ENCODE measurements at regions not wholly inside any gene's neighbourhood (a gene's known extent, or its start where the extent isn't known, plus 50 kb on each side); places are given as distances from the start of the nearest gene placed in this dataset.
A peak's percentile ranks its signal among the peaks of the same experiment; 100 is the strongest.

DNA sequence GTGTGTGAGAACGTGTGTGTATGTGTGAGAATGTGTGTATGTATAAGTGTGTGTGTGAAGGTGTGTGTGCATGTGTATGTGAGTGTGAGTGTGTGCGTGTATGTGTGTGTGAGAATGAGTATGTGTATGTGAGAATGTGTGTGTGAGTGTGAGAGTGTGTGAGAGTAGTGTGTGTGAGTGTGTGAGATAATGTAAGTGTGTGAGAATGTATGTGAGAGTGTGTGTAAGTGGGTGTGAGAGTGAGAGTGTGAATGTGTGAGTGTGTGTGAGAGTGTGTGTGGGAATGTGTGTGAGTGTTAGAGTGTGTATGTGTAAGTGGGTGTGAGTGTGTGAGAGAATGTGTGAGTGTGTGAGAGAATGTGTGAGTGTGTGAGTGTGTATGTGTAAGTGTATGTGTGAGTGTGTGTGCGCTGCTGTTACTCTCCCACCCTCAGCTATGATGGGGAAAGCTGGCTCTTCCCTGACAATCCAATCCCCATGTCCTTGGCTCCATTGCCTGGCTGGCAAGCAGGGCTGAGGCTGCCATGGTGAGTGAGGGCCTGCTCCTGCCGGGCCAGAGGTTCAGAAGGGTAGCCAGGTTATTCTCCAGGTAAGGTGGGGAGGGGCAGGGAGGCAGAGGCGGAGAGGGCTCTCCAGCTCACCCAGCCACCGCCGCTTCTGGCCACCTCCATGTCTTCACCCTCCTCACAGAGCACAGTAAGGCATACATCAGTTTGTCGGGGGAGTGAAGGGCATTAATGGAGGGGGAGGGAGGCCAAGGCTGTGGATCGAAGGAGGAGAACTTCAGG, 72.6 kb upstream of the PCBD1 start:
- no peaks in the 10 kb centered on the region for H3K9me3 Mint-ChIP-seq (ENCODE audit: low read depth)
- H3K27ac Mint-ChIP-seq, result no peak overlapping the region
- no peak overlapping the region for H3K4me3 Mint-ChIP-seq
- no peaks in the 10 kb centered on the region for H3K4me1 Mint-ChIP-seq (ENCODE audit: low read depth)
- no peaks in the 10 kb centered on the region for H3K36me3 Mint-ChIP-seq
- peaks cover 6% of the 10 kb centered on the region for H3K27me3 Mint-ChIP-seq

DNA sequence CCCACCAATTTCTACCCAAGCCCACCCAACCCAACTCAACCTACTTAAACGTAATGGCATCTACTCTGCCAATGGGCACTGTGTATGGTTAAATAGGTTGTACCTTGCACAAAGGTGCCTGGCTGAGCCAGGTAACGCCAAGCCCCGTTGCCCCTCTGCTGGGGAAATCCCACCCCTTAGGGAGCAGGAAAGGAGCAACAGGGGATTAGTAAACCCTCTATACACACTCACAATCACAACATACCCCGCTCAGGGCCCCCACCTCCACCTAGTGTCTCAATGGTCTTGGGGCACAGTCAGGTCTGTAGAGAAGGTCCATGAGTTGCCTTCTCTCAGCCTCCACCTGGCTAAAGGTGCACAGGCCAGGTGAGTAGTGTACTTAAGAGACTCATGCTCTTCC, 74.3 kb upstream of the PCBD1 start:
- Mint-ChIP-seq H3K36me3 (no peaks in the 10 kb centered on the region), H3K4me1 (ENCODE audit: low read depth) (no peaks in the 10 kb centered on the region), H3K4me3 (no peak overlapping the region), H3K27ac (no peak overlapping the region), H3K9me3 (ENCODE audit: low read depth) (no peaks in the 10 kb centered on the region), H3K27me3 (peaks cover 3% of the 10 kb centered on the region)

GRCh38 chr10:70963271-70963670, 74.9 kb upstream of the PCBD1 start:
- Mint-ChIP-seq H3K27me3 (peaks cover 3% of the 10 kb centered on the region), H3K36me3 (no peaks in the 10 kb centered on the region), H3K9me3 (ENCODE audit: low read depth) (no peaks in the 10 kb centered on the region), H3K4me1 (ENCODE audit: low read depth) (no peaks in the 10 kb centered on the region), H3K4me3 (no peak overlapping the region), H3K27ac (no peak overlapping the region)

- H3K27me3 Mint-ChIP-seq, result peaks cover 3% of the 10 kb centered on the region
- no peaks in the 10 kb centered on the region for H3K36me3 Mint-ChIP-seq
- no peaks in the 10 kb centered on the region for H3K4me1 Mint-ChIP-seq (ENCODE audit: low read depth)
- H3K27ac Mint-ChIP-seq, result no peak overlapping the region
- H3K4me3 Mint-ChIP-seq, result no peak overlapping the region
- H3K9me3 Mint-ChIP-seq (ENCODE audit: low read depth), result no peaks in the 10 kb centered on the region
Observed at GRCh38 chr10:70964245-70964644, 75.9 kb upstream of the PCBD1 start.

- Mint-ChIP-seq H3K4me1 (ENCODE audit: low read depth) (no peaks in the 10 kb centered on the region), H3K36me3 (no peaks in the 10 kb centered on the region), H3K27me3 (peaks cover 3% of the 10 kb centered on the region), H3K27ac (no peak overlapping the region), H3K9me3 (ENCODE audit: low read depth) (no peaks in the 10 kb centered on the region), H3K4me3 (no peak overlapping the region)
Observed at GRCh38 chr10:70964881-70965280, 76.5 kb upstream of the PCBD1 start.

DNA sequence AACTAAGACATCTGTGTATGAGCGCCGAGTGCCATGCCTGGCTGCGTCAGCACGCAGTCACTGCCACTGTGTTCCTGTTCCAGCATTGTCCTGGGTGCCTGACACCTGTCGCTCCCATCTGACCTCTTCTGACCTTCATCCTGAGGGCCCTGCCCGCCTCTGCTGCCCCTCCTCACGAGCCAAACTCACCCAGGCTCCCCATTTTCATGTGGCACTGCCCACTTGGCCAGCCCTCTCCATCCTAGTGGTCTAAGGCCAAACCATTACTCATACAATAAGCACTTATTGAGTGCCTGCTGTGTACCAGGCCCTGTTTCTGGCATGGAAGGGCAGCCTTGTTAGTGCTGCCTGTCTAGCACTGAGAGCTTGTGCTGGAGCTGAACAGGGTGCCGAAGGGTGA, 77.2 kb upstream of the PCBD1 start:
- H3K36me3 Mint-ChIP-seq, result peaks cover under 1% of the 10 kb centered on the region
- peaks cover under 1% of the 10 kb centered on the region for H3K9me3 Mint-ChIP-seq (ENCODE audit: low read depth)

GRCh38 chr10:70966646-70967553, 78.5 kb upstream of the PCBD1 start:
- Mint-ChIP-seq H3K36me3 (peaks cover 2% of the 10 kb centered on the region), H3K27ac (no peak overlapping the region), H3K27me3 (peaks cover 6% of the 10 kb centered on the region), H3K4me1 (ENCODE audit: low read depth) (no peaks in the 10 kb centered on the region), H3K9me3 (ENCODE audit: low read depth) (peaks cover 7% of the 10 kb centered on the region), H3K4me3 (no peak overlapping the region)

More for the DNA sequence above, 77.2 kb upstream of the PCBD1 start:
- peak overlapping the region; percentile 7 for H3K27ac Mint-ChIP-seq
- no peak overlapping the region for H3K4me3 Mint-ChIP-seq
- peaks cover 4% of the 10 kb centered on the region for H3K27me3 Mint-ChIP-seq
- H3K4me1 Mint-ChIP-seq (ENCODE audit: low read depth), result no peaks in the 10 kb centered on the region

DNA sequence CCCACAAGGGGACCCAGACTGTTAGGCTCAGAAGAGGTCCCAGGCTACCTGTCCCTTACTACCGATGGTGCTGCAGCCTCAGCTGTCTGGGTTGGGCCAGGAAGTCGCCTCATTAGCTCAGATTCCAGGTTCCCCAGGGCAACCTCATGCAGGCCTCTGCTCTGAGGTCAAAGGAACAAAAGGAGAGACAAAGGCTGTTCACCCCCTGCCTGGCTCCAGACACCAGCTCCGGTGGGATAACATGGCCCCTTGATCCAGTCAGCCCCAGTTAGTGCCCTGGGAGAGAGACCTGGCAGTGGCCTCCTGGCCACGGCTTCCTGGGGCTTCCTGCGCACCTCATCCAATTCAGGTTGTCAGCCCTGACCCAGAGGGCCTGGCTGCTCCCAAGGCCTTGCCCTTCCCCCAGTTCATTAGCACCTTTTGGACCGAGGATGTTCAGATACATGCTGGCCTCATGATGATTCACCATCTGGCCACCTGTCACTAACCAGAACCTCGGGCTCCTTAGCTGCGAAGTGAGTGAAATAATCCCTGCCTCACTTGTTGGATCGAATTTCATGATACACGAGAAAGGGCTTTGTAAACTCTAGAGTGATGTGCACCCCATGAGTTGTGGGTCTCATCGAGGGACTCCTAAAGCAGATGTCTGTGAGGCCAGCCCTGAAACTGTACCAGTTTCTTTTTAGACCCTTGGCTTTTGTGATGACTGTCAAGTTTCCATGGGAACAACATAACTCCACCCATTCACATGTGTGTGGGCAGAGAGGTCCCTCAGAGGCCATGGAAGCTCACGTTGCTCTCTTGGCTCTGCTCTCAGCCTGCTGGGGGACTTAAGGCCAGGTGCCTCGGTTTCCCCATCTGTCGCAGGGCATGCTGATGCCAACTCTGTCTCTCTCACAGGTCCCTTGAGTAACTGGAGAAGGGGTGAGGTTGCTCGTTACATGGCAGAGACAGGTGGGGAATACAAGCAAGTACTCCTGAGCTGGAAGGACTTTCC, 79.5 kb upstream of the PCBD1 start:
- peaks cover 2% of the 10 kb centered on the region for H3K36me3 Mint-ChIP-seq
- H3K27me3 Mint-ChIP-seq, result peaks cover 5% of the 10 kb centered on the region
- H3K9me3 Mint-ChIP-seq (ENCODE audit: low read depth), result peaks cover 8% of the 10 kb centered on the region
- no peak overlapping the region for H3K27ac Mint-ChIP-seq
- no peaks in the 10 kb centered on the region for H3K4me1 Mint-ChIP-seq (ENCODE audit: low read depth)
- no peak overlapping the region for H3K4me3 Mint-ChIP-seq

DNA sequence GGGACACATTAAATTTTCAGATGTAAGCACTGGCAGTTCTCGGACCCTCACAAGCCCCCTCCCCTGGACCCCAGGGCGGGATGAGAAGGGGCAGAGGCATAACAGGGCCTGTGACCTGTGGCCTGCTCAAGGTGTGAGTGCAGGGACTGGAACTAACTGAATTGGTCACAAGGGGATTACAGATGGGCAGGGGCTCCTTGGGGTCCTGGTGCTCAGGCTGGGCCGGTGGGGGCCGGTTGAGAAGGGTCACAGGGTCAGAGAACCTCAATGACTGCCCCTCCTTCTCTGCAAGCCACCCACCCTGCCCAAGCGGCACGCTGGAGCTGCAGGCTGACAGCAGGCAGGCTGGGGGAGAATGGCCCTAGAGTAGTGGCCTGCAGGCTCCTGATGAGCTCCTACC, 80.8 kb upstream of the PCBD1 start:
- peaks cover 8% of the 10 kb centered on the region for H3K9me3 Mint-ChIP-seq (ENCODE audit: low read depth)
- peaks cover 2% of the 10 kb centered on the region for H3K36me3 Mint-ChIP-seq
- no peaks in the 10 kb centered on the region for H3K4me1 Mint-ChIP-seq (ENCODE audit: low read depth)
- H3K4me3 Mint-ChIP-seq, result no peak overlapping the region
- no peak overlapping the region for H3K27ac Mint-ChIP-seq
- peaks cover 5% of the 10 kb centered on the region for H3K27me3 Mint-ChIP-seq

- Mint-ChIP-seq H3K27me3 (peaks cover 5% of the 10 kb centered on the region), H3K9me3 (ENCODE audit: low read depth) (peaks cover 8% of the 10 kb centered on the region), H3K4me1 (ENCODE audit: low read depth) (no peaks in the 10 kb centered on the region), H3K27ac (no peak overlapping the region), H3K4me3 (no peak overlapping the region), H3K36me3 (peaks cover 2% of the 10 kb centered on the region)
Observed at GRCh38 chr10:70970830-70971229, 82.5 kb upstream of the PCBD1 start.

DNA sequence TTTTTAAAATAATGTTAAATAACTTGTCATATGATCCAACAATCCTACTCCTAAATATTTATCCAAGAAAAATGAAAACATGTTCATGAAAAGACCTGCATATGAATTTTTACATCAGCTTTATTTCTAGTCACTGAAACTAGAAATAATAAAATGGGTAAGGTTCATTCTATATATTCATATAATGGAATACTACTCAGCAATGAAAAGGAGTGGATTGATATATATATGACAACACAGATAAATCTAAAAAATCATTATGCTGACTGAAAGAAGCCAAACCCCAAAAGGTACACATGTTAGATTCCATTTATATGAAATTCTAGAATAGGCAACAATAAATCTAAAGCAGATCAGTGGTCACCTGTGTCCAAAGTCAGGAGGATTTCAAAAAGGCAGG, 84.9 kb upstream of the PCBD1 start:
- Mint-ChIP-seq H3K4me1 (ENCODE audit: low read depth) (no peaks in the 10 kb centered on the region), H3K27ac (no peak overlapping the region), H3K9me3 (ENCODE audit: low read depth) (peaks cover 8% of the 10 kb centered on the region), H3K4me3 (no peak overlapping the region), H3K36me3 (peaks cover 2% of the 10 kb centered on the region), H3K27me3 (peaks cover 9% of the 10 kb centered on the region)

DNA sequence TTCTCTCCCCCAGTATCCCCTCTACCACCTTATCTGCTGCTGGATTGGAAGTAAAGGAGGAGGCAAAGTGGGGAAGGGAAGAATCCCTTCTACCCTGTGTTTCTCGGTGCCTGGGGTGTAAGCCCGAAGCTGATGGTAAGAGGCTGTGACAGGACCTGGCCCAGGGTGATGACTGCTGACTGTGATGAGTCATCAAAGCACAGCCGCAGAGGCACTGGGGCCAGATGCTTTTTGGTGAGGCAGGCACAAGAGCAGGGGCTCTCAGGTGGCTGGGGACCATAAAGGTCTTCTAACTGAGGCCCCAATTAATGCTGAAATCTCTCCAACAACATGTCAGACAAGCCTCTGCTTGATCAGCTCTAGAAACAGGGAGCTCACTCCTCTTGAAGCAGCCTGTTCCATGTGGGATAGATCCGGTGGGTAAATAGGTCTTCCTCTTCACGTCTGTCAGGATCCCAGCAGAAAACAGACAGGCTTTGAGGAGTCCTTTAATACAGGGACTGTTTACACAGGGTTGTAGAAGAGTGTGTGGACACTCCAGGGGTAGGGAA, 86.1 kb upstream of the PCBD1 start:
- Mint-ChIP-seq H3K4me1 (ENCODE audit: low read depth) (no peaks in the 10 kb centered on the region), H3K27ac (no peak overlapping the region), H3K27me3 (peaks cover 9% of the 10 kb centered on the region), H3K4me3 (no peak overlapping the region), H3K36me3 (peaks cover 2% of the 10 kb centered on the region), H3K9me3 (ENCODE audit: low read depth) (peaks cover 8% of the 10 kb centered on the region)

DNA sequence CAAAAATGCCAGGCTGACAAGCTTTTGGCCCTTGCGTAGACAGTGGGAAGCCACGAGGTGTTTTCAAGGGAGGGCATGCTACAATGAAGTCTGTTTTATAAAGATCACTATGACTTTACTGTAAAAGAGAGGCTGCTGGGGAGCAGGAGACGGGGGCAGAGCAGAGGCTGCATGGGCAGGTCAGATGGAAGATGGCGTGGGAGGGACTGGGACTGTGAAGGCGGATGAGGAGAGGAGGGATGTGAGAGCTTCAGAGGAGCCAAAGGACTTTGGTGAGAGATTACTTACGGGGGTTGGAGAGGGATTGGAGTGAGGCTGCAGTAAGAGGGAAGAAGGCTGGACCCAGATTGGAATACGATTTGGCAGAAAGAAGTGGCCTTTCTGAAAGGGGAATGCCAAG, 86.6 kb upstream of the PCBD1 start:
- Mint-ChIP-seq H3K27me3 (peaks cover 9% of the 10 kb centered on the region), H3K4me1 (ENCODE audit: low read depth) (no peaks in the 10 kb centered on the region), H3K4me3 (no peak overlapping the region), H3K36me3 (peaks cover 2% of the 10 kb centered on the region), H3K9me3 (ENCODE audit: low read depth) (peaks cover 8% of the 10 kb centered on the region), H3K27ac (no peak overlapping the region)

- no peaks in the 10 kb centered on the region for H3K4me1 Mint-ChIP-seq (ENCODE audit: low read depth)
- H3K36me3 Mint-ChIP-seq, result no peaks in the 10 kb centered on the region
- no peak overlapping the region for H3K27ac Mint-ChIP-seq
- H3K27me3 Mint-ChIP-seq, result peaks cover 5% of the 10 kb centered on the region
- H3K9me3 Mint-ChIP-seq (ENCODE audit: low read depth), result peaks cover 5% of the 10 kb centered on the region
- no peak overlapping the region for H3K4me3 Mint-ChIP-seq
Observed at GRCh38 chr10:70976063-70976695, 87.8 kb upstream of the PCBD1 start.

Measured in activated naive CD8-positive, alpha-beta T cell (primary cell).